HG03175 (cell line): ENCODE measurements at regions not wholly inside any gene's neighbourhood (a gene's known extent, or its start where the extent isn't known, plus 50 kb on each side); places are given as distances from the start of the nearest gene placed in this dataset.

Source experiments
- ATAC-seq: cut with Tn5 transposase; IDR thresholded peaks from one replicate; pipeline ENCODE4 v1.9.1; 2021; ENCODE audit warnings: mild to moderate bottlenecking, moderate library complexity; ENCODE audit not compliant: unreplicated experiment

GRCh38 chr1:219526074-219526473, 86.8 kb downstream of the ZC3H11B start:
- ATAC-seq, result no peak

GRCh38 chr1:219523411-219523810, 89.5 kb downstream of the ZC3H11B start:
- ATAC-seq, result no peak

GRCh38 chr1:219521325-219521724, 91.6 kb downstream of the ZC3H11B start:
- ATAC-seq, result no peak

- no peak for ATAC-seq
These were observed 92.7 kb downstream of the ZC3H11B start for GRCh38 chr1:219520241-219520640.

- ATAC-seq, result no peak
These were observed 94.0 kb downstream of the ZC3H11B start for GRCh38 chr1:219518907-219519248.

GRCh38 chr1:219518168-219518906, 94.6 kb downstream of the ZC3H11B start:
- no peak for ATAC-seq

GRCh38 chr1:219517031-219517430, 95.9 kb downstream of the ZC3H11B start:
- no peak for ATAC-seq

- no peak for ATAC-seq
These were observed 98.2 kb downstream of the ZC3H11B start for GRCh38 chr1:219514728-219515127.

- ATAC-seq, result no peak
These were observed 105.5 kb downstream of the ZC3H11B start for GRCh38 chr1:219507437-219507836.

GRCh38 chr1:219506936-219507335, 106.0 kb downstream of the ZC3H11B start:
- no peak for ATAC-seq

GRCh38 chr1:219506473-219506899, 106.4 kb downstream of the ZC3H11B start:
- no peak for ATAC-seq

GRCh38 chr1:219505886-219506285, 107.0 kb downstream of the ZC3H11B start:
- ATAC-seq, result no peak

- ATAC-seq, result no peak
These were observed 109.3 kb downstream of the ZC3H11B start for GRCh38 chr1:219503604-219504003.

GRCh38 chr1:219500327-219500897, 112.5 kb downstream of the ZC3H11B start:
- ATAC-seq, result no peak

GRCh38 chr1:219498666-219499065, 114.2 kb downstream of the ZC3H11B start:
- no peak for ATAC-seq

GRCh38 chr1:219495737-219496408, 117.0 kb downstream of the ZC3H11B start:
- no peak for ATAC-seq

- ATAC-seq, result no peak
These were observed 120.2 kb downstream of the ZC3H11B start for GRCh38 chr1:219492717-219493116.

GRCh38 chr1:219490566-219490965, 122.3 kb downstream of the ZC3H11B start:
- no peak for ATAC-seq

- ATAC-seq, result no peak
These were observed 123.3 kb downstream of the ZC3H11B start for GRCh38 chr1:219489636-219490035.

GRCh38 chr1:219488275-219488674, 124.6 kb downstream of the ZC3H11B start:
- ATAC-seq, result no peak

- no peak for ATAC-seq
These were observed 129.4 kb downstream of the ZC3H11B start for GRCh38 chr1:219483530-219483929.

GRCh38 chr1:219480011-219480410, 132.9 kb downstream of the ZC3H11B start:
- ATAC-seq, result no peak
